Large intestine (tissue), 3 donors: ENCODE measurements at regions not wholly inside any gene's neighbourhood (a gene's known extent, or its start where the extent isn't known, plus 50 kb on each side); places are given as distances from the start of the nearest gene placed in this dataset.

Source experiments
- DNase-seq, 2 donors: peaks; one replicate each; pipeline versions ENCODE4 v3.0.0 to v3.0.0-alpha.2; 2013
- H3K27ac ChIP-seq: one replicate; pipeline ENCODE4 v1.5.1; 2013; ENCODE audit warnings: low read length
- H3K27me3 ChIP-seq: 2 replicates; pipeline ENCODE4 v1.6.1; 2013; ENCODE audit warnings: low read length; ENCODE audit not compliant: control insufficient read depth, insufficient read depth
- H3K36me3 ChIP-seq: 2 replicates; pipeline ENCODE4 v1.6.1; 2013; ENCODE audit warnings: low read length; ENCODE audit not compliant: control insufficient read depth, insufficient read depth
- H3K4me1 ChIP-seq: one replicate; pipeline ENCODE4 v1.6.1; 2013; ENCODE audit warnings: low read length; ENCODE audit not compliant: control insufficient read depth, insufficient read depth
- H3K4me3 ChIP-seq: one replicate; pipeline ENCODE4 v1.5.1; 2013; ENCODE audit warnings: low read length
- H3K9me3 ChIP-seq: one replicate; pipeline ENCODE4 v1.6.1; 2013; ENCODE audit warnings: mild to moderate bottlenecking, low read depth, low read length, moderate library complexity; ENCODE audit not compliant: control insufficient read depth
- WGBS: methylation state at CpG from one replicate; pipeline ENCODE4 v1.1.5; 2013; ENCODE audit warnings: low lambda C conversion rate; ENCODE audit not compliant: insufficient coverage; 5-methylcytosine and 5-hydroxymethylcytosine counted together

- H3K4me1 ChIP-seq = peaks cover 9% of the 10 kb centered on the region
- H3K27me3 ChIP-seq = no peaks in the 10 kb centered on the region
- DNase-seq = no peak
- H3K36me3 ChIP-seq = no peaks in the 10 kb centered on the region
- WGBS = 80% methylated on average over 1 of the region's 9 CpGs
- no peaks in the 10 kb centered on the region for H3K9me3 ChIP-seq
- no peak overlapping the region for H3K4me3 ChIP-seq
- no peak overlapping the region for H3K27ac ChIP-seq
Observed at GRCh38 chr2:118668431-118669424, 178.7 kb downstream of the EN1 start.

GRCh38 chr2:118667964-118668363 is 179.5 kb downstream of the EN1 start:
- H3K27me3 ChIP-seq = no peaks in the 10 kb centered on the region
- peaks cover 6% of the 10 kb centered on the region for H3K4me1 ChIP-seq
- no peaks in the 10 kb centered on the region for H3K36me3 ChIP-seq
- H3K4me3 ChIP-seq = no peak overlapping the region
- no peak overlapping the region for H3K27ac ChIP-seq
- WGBS = no CpG with 5 or more reads among the region's 6 CpGs
- no peak for DNase-seq
- no peaks in the 10 kb centered on the region for H3K9me3 ChIP-seq

- no peaks in the 10 kb centered on the region for H3K9me3 ChIP-seq
- H3K36me3 ChIP-seq = no peaks in the 10 kb centered on the region
- no peak overlapping the region for H3K27ac ChIP-seq
- 100% methylated on average over 1 of the region's 2 CpGs for WGBS
- H3K4me1 ChIP-seq = peaks cover 4% of the 10 kb centered on the region
- H3K27me3 ChIP-seq = no peaks in the 10 kb centered on the region
- no peak overlapping the region for H3K4me3 ChIP-seq
- no peak for DNase-seq
Observed at GRCh38 chr2:118667348-118667747, 180.1 kb downstream of the EN1 start.

GRCh38 chr2:118665784-118666529 is 181.5 kb downstream of the EN1 start:
- Histone ChIP-seq H3K27ac (no peak overlapping the region), H3K27me3 (no peaks in the 10 kb centered on the region), H3K4me1 (no peaks in the 10 kb centered on the region), H3K9me3 (no peaks in the 10 kb centered on the region), H3K4me3 (no peak overlapping the region), H3K36me3 (no peaks in the 10 kb centered on the region)
- WGBS = 83% methylated on average over 1 of the region's 4 CpGs
- DNase-seq = no peak

- no peaks in the 10 kb centered on the region for H3K4me1 ChIP-seq
- no peak overlapping the region for H3K27ac ChIP-seq
- no peaks in the 10 kb centered on the region for H3K27me3 ChIP-seq
- no peak for DNase-seq
- H3K36me3 ChIP-seq = no peaks in the 10 kb centered on the region
- H3K9me3 ChIP-seq = no peaks in the 10 kb centered on the region
- no peak overlapping the region for H3K4me3 ChIP-seq
- WGBS = no CpG with 5 or more reads among the region's 2 CpGs
Observed at GRCh38 chr2:118661179-118661578, 186.3 kb downstream of the EN1 start.

- H3K4me3 ChIP-seq = no peak overlapping the region
- 57% methylated on average over 1 of the region's 3 CpGs for WGBS
Observed at GRCh38 chr2:118658596-118659198, 188.8 kb downstream of the EN1 start.

GRCh38 chr2:118657466-118657865 is 190.0 kb downstream of the EN1 start:
- Histone ChIP-seq H3K27me3 (no peaks in the 10 kb centered on the region), H3K36me3 (no peaks in the 10 kb centered on the region), H3K27ac (no peak overlapping the region), H3K9me3 (no peaks in the 10 kb centered on the region), H3K4me3 (no peak overlapping the region), H3K4me1 (no peaks in the 10 kb centered on the region)
- WGBS = no CpG with 5 or more reads among the region's 2 CpGs
- DNase-seq = no peak

More at GRCh38 chr2:118658596-118659198, 188.8 kb downstream of the EN1 start:
- no peaks in the 10 kb centered on the region for H3K27me3 ChIP-seq
- no peaks in the 10 kb centered on the region for H3K36me3 ChIP-seq
- H3K27ac ChIP-seq = no peak overlapping the region
- H3K9me3 ChIP-seq = no peaks in the 10 kb centered on the region
- DNase-seq = no peak
- H3K4me1 ChIP-seq = no peaks in the 10 kb centered on the region

GRCh38 chr2:118654945-118655344 is 192.5 kb downstream of the EN1 start:
- Histone ChIP-seq H3K4me1 (no peaks in the 10 kb centered on the region), H3K27me3 (no peaks in the 10 kb centered on the region), H3K27ac (no peak overlapping the region), H3K36me3 (no peaks in the 10 kb centered on the region), H3K9me3 (peaks cover 6% of the 10 kb centered on the region), H3K4me3 (no peak overlapping the region)
- DNase-seq = no peak
- WGBS = no CpG with 5 or more reads among the region's 1 CpG

GRCh38 chr2:118650327-118650726 is 197.1 kb downstream of the EN1 start:
- H3K4me1 ChIP-seq = no peaks in the 10 kb centered on the region
- H3K27me3 ChIP-seq = no peaks in the 10 kb centered on the region
- H3K4me3 ChIP-seq = no peak overlapping the region
- no peak overlapping the region for H3K27ac ChIP-seq
- DNase-seq = no peak
- H3K36me3 ChIP-seq = no peaks in the 10 kb centered on the region
- H3K9me3 ChIP-seq = peaks cover 6% of the 10 kb centered on the region

GRCh38 chr2:118645876-118646275 is 201.6 kb downstream of the EN1 start:
- Histone ChIP-seq H3K36me3 (no peaks in the 10 kb centered on the region), H3K4me3 (no peak overlapping the region), H3K4me1 (no peaks in the 10 kb centered on the region), H3K27ac (no peak overlapping the region), H3K9me3 (peaks cover 2% of the 10 kb centered on the region), H3K27me3 (no peaks in the 10 kb centered on the region)
- no peak for DNase-seq
- WGBS = no CpG with 5 or more reads among the region's 7 CpGs
